ENCODE measurements at regions not wholly inside any gene's neighbourhood (a gene's known extent, or its start where the extent isn't known, plus 50 kb on each side); places are given as distances from the start of the nearest gene placed in this dataset.
A peak's percentile ranks its signal among the peaks of the same experiment; 100 is the strongest.

- Histone ChIP-seq H3K27ac (no peak overlapping the region), H4K20me1 (ENCODE audit: insufficient read depth, poor library complexity, severe bottlenecking) (no peaks in the 10 kb centered on the region), H3K4me1 (ENCODE audit: insufficient read depth) (no peaks in the 10 kb centered on the region), H3K4me3 (no peak overlapping the region), H2AFZ (no peak overlapping the region), H3K36me3 (replicated peaks; ENCODE audit: insufficient read depth, low read depth) (no peaks in the 10 kb centered on the region), H3K9me2 (replicated peaks; ENCODE audit: insufficient read depth) (no peaks in the 10 kb centered on the region), H3K27me3 (peaks cover 22% of the 10 kb centered on the region), H3K4me2 (no peak overlapping the region), H3K9me3 (ENCODE audit: low read depth) (no peaks in the 10 kb centered on the region), H3K79me2 (no peaks in the 10 kb centered on the region)
- WGBS (ENCODE audit: low lambda C conversion rate, missing lambda C conversion rate) = 90% methylated on average over 11 of the region's 11 CpGs
- DNase-seq (ENCODE audit: low spot score) = no peak
- TF ChIP-seq EZH2 (IDR thresholded peaks at IDR 0.05; ENCODE audit: borderline replicate concordance) (no peak), EZH2phosphoT487 (IDR thresholded peaks at IDR 0.05; ENCODE audit: low read depth, severe bottlenecking, unreplicated experiment) (no peak), CTCF (IDR thresholded peaks at IDR 0.05; ENCODE audit: poor library complexity) (no peak)
Observed at GRCh38 chr13:99749271-99750019, 222.1 kb downstream of the ZIC5 start.

- TF ChIP-seq EZH2phosphoT487 (IDR thresholded peaks at IDR 0.05; ENCODE audit: low read depth, severe bottlenecking, unreplicated experiment) (no peak), EZH2 (IDR thresholded peaks at IDR 0.05; ENCODE audit: borderline replicate concordance) (no peak), CTCF (IDR thresholded peaks at IDR 0.05; ENCODE audit: poor library complexity) (no peak)
- Histone ChIP-seq H3K9me2 (replicated peaks; ENCODE audit: insufficient read depth) (no peaks in the 10 kb centered on the region), H2AFZ (no peak overlapping the region), H4K20me1 (ENCODE audit: insufficient read depth, poor library complexity, severe bottlenecking) (no peaks in the 10 kb centered on the region), H3K79me2 (no peaks in the 10 kb centered on the region), H3K27me3 (peaks cover 33% of the 10 kb centered on the region), H3K4me2 (peak overlapping the region; percentile 53), H3K36me3 (replicated peaks; ENCODE audit: insufficient read depth, low read depth) (no peaks in the 10 kb centered on the region), H3K27ac (no peak overlapping the region), H3K4me3 (no peak overlapping the region), H3K4me1 (ENCODE audit: insufficient read depth) (no peaks in the 10 kb centered on the region), H3K9me3 (ENCODE audit: low read depth) (no peaks in the 10 kb centered on the region)
- DNase-seq (ENCODE audit: low spot score) = no peak
- WGBS (ENCODE audit: low lambda C conversion rate, missing lambda C conversion rate) = 29% methylated on average over 7 of the region's 7 CpGs
Observed at GRCh38 chr13:99747403-99747710, 224.2 kb downstream of the ZIC5 start.

- Histone ChIP-seq H3K79me2 (no peaks in the 10 kb centered on the region), H3K4me2 (peak overlapping the region; percentile 53), H4K20me1 (ENCODE audit: insufficient read depth, poor library complexity, severe bottlenecking) (no peaks in the 10 kb centered on the region), H3K9me2 (replicated peaks; ENCODE audit: insufficient read depth) (no peaks in the 10 kb centered on the region), H3K4me3 (no peak overlapping the region), H3K4me1 (ENCODE audit: insufficient read depth) (no peaks in the 10 kb centered on the region), H3K36me3 (replicated peaks; ENCODE audit: insufficient read depth, low read depth) (no peaks in the 10 kb centered on the region), H3K27ac (no peak overlapping the region), H3K27me3 (peaks cover 34% of the 10 kb centered on the region), H2AFZ (no peak overlapping the region), H3K9me3 (ENCODE audit: low read depth) (no peaks in the 10 kb centered on the region)
- 24% methylated on average over 13 of the region's 14 CpGs for WGBS (ENCODE audit: low lambda C conversion rate, missing lambda C conversion rate)
- DNase-seq (ENCODE audit: low spot score) = no peak
- TF ChIP-seq EZH2 (IDR thresholded peaks at IDR 0.05; ENCODE audit: borderline replicate concordance) = no peak
- TF ChIP-seq CTCF (IDR thresholded peaks at IDR 0.05; ENCODE audit: poor library complexity) = no peak
- TF ChIP-seq EZH2phosphoT487 (IDR thresholded peaks at IDR 0.05; ENCODE audit: low read depth, severe bottlenecking, unreplicated experiment) = no peak
Observed at GRCh38 chr13:99746637-99747402, 224.7 kb downstream of the ZIC5 start.

Data from hepatocyte (in vitro differentiated cells).